Activated CD4-positive, alpha-beta memory T cell treated with anti-CD3 and anti-CD28 coated beads for 36 hours (primary cell): ENCODE measurements at regions not wholly inside any gene's neighbourhood (a gene's known extent, or its start where the extent isn't known, plus 50 kb on each side); places are given as distances from the start of the nearest gene placed in this dataset.

Experiments
- CTCF ChIA-PET: fragments of 350-600 bp; sonication (Branson Sonifier 250); formaldehyde crosslinking; loops from one replicate; lab custom pipeline; 2021; ENCODE audit warnings: antibody characterized with exemption, inconsistent platforms; lab: Charles Lee
- POLR2A ChIA-PET: fragments of 350-600 bp; sonication (Branson Sonifier 250); formaldehyde crosslinking; loops from one replicate; lab custom pipeline; 2021; ENCODE audit warnings: antibody characterized with exemption; lab: Charles Lee
- DNase-seq: peaks from one replicate; pipeline ENCODE4 v3.0.0-alpha.2; 2020
- H3K27ac Mint-ChIP-seq: one replicate; pipeline ENCODE4 v1.8.0; 2021; ENCODE audit warnings: mixed read lengths
- H3K27me3 Mint-ChIP-seq: one replicate; pipeline ENCODE4 v1.8.0; 2021; ENCODE audit warnings: mixed read lengths
- H3K36me3 Mint-ChIP-seq: one replicate; pipeline ENCODE4 v1.8.0; 2021; ENCODE audit warnings: mixed read lengths
- H3K4me1 Mint-ChIP-seq: one replicate; pipeline ENCODE4 v1.8.0; 2021; ENCODE audit warnings: low read depth, mixed read lengths
- H3K4me3 Mint-ChIP-seq: one replicate; pipeline ENCODE4 v1.8.0; 2021; ENCODE audit warnings: mild to moderate bottlenecking, mixed read lengths
- H3K9me3 Mint-ChIP-seq: one replicate; pipeline ENCODE4 v1.8.0; 2021; ENCODE audit warnings: mixed read lengths
- intact Hi-C: fragments of 100-400 bp; cut with micrococcal nuclease; formaldehyde crosslinking; loops from one replicate; pipeline ENCODE4 v1.15.1; 2023

- DNase-seq, result no peak
- H3K9me3 Mint-ChIP-seq, result peaks cover 7% of the 10 kb centered on the region
- no peak overlapping the region for H3K4me3 Mint-ChIP-seq
- H3K27ac Mint-ChIP-seq, result no peak overlapping the region
- no peaks in the 10 kb centered on the region for H3K36me3 Mint-ChIP-seq
- H3K27me3 Mint-ChIP-seq, result no peaks in the 10 kb centered on the region
- no peaks in the 10 kb centered on the region for H3K4me1 Mint-ChIP-seq
- ChIA-PET POLR2A (no interaction called here), CTCF (no interaction called here)
- intact Hi-C loops, result no loop called here
Observed at GRCh38 chr11:79894111-79894510, 453.3 kb upstream of the TENM4 start.

DNA sequence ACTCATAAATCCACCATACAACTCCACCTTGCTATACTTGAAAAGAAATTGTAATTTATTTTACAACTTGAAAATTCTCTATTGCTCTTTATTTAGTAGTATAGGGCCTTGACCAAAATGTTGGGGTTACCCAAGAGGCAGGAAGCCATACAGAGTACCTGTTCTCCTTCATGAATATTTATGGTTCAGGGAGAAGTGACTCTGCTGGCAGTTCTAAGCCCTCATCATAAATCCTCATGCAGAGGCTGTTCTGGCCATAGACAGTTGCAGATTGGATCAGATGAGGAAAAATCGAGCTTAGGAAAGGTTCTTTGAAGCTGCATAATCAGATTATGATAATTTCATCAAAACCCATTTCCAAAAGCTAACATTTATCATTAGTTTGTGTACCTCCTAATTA, 449.4 kb upstream of the TENM4 start:
- no peak for DNase-seq
- intact Hi-C loops, result no loop called here
- Mint-ChIP-seq H3K36me3 (no peaks in the 10 kb centered on the region), H3K9me3 (no peaks in the 10 kb centered on the region), H3K27ac (no peak overlapping the region), H3K27me3 (no peaks in the 10 kb centered on the region), H3K4me3 (no peak overlapping the region), H3K4me1 (no peaks in the 10 kb centered on the region)
- CTCF ChIA-PET, result no interaction called here
- POLR2A ChIA-PET, result no interaction called here

GRCh38 chr11:79864882-79865281, 424.1 kb upstream of the TENM4 start:
- H3K36me3 Mint-ChIP-seq, result no peaks in the 10 kb centered on the region
- H3K4me1 Mint-ChIP-seq, result no peaks in the 10 kb centered on the region
- ChIA-PET POLR2A (no interaction called here), CTCF (no interaction called here)
- H3K9me3 Mint-ChIP-seq, result peaks cover 36% of the 10 kb centered on the region
- H3K27ac Mint-ChIP-seq, result no peak overlapping the region
- intact Hi-C loops, result no loop called here
- H3K27me3 Mint-ChIP-seq, result no peaks in the 10 kb centered on the region
- DNase-seq, result no peak
- H3K4me3 Mint-ChIP-seq, result no peak overlapping the region

DNA sequence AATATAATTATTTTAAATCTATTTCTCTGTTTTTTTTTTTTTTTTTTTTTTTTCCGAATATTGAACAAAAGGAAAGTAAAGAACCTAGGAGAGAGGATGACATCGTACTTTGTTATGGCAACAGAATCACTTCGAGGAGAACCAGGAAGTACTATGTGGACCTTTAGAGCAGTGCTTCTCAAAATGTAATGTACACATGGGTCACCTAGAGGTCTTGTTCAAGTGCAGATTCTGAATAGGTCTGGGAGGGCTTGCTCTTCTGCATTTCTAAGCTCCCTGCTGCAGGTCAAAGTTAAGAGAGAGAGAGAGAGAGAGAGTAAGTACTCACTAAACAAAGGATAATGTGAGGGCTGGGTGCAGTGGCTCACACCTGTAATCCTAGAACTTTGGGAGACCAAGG, 419.5 kb upstream of the TENM4 start:
- H3K9me3 Mint-ChIP-seq, result peaks cover 7% of the 10 kb centered on the region
- no peaks in the 10 kb centered on the region for H3K27me3 Mint-ChIP-seq
- no peaks in the 10 kb centered on the region for H3K4me1 Mint-ChIP-seq
- POLR2A ChIA-PET, result no interaction called here
- no peak overlapping the region for H3K4me3 Mint-ChIP-seq
- H3K27ac Mint-ChIP-seq, result no peak overlapping the region
- DNase-seq, result no peak
- no peaks in the 10 kb centered on the region for H3K36me3 Mint-ChIP-seq
- CTCF ChIA-PET, result no interaction called here
- intact Hi-C loops, result no loop called here

- Mint-ChIP-seq H3K27me3 (no peaks in the 10 kb centered on the region), H3K4me3 (no peak overlapping the region), H3K36me3 (no peaks in the 10 kb centered on the region), H3K27ac (no peak overlapping the region), H3K9me3 (peaks cover 11% of the 10 kb centered on the region), H3K4me1 (no peaks in the 10 kb centered on the region)
- intact Hi-C loops, result no loop called here
- no peak for DNase-seq
- POLR2A ChIA-PET, result no interaction called here
- CTCF ChIA-PET, result no interaction called here
Observed at GRCh38 chr11:79857377-79858214, 416.8 kb upstream of the TENM4 start.

DNA sequence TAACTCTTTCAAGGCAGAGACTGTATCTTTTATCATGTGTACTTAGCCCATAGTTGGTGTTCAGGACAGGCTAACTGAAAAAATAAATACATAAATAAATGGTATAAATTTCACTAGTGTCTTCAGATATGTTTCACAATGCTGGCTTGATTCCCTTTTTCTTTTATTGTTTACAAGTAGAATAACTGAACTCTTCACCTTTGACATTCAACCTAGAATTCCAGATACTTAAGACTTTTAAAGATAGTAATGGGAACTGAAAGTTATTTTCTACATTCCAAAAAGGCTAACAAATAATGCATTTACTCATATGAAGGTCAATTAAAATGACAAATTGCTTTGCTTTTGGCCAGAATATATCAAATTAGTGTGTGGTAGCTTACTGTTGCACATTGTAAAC, 411.3 kb upstream of the TENM4 start:
- H3K4me1 Mint-ChIP-seq, result no peaks in the 10 kb centered on the region

GRCh38 chr11:79845002-79845709, 404.3 kb upstream of the TENM4 start:
- DNase-seq, result no peak
- intact Hi-C loops, result no loop called here

More for the DNA sequence above, 411.3 kb upstream of the TENM4 start:
- POLR2A ChIA-PET, result no interaction called here
- DNase-seq, result no peak
- Mint-ChIP-seq H3K4me3 (no peak overlapping the region), H3K9me3 (peaks cover 6% of the 10 kb centered on the region), H3K27me3 (no peaks in the 10 kb centered on the region), H3K27ac (no peak overlapping the region), H3K36me3 (no peaks in the 10 kb centered on the region)
- intact Hi-C loops, result no loop called here
- CTCF ChIA-PET, result no interaction called here

DNA sequence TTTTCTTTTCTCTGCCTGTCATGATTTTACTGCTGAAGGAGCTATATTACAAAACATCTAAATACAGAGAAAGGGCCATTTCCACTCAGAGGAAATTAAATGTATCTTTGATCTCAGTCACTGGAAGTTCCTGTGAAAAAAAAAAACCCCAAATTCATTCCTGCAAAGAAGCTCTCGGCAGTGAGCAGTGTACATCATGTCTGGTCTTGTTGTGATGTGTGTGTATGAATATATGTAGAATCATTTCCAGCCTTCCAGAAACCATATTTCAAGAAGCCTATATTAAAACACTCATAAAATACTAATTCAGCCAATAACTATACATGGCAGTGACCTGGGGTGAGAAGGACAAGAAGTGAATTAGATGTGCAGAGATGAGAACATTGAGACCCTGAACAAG, 393.2 kb upstream of the TENM4 start:
- no peak overlapping the region for H3K4me3 Mint-ChIP-seq
- no peaks in the 10 kb centered on the region for H3K9me3 Mint-ChIP-seq
- H3K27ac Mint-ChIP-seq, result no peak overlapping the region

More at GRCh38 chr11:79845002-79845709, 404.3 kb upstream of the TENM4 start:
- ChIA-PET CTCF (no interaction called here), POLR2A (no interaction called here)
- Mint-ChIP-seq H3K27me3 (no peaks in the 10 kb centered on the region), H3K27ac (no peak overlapping the region), H3K9me3 (no peaks in the 10 kb centered on the region), H3K36me3 (no peaks in the 10 kb centered on the region), H3K4me1 (no peaks in the 10 kb centered on the region), H3K4me3 (no peak overlapping the region)

GRCh38 chr11:79830446-79830845, 389.6 kb upstream of the TENM4 start:
- Mint-ChIP-seq H3K4me3 (no peak overlapping the region), H3K36me3 (no peaks in the 10 kb centered on the region), H3K27ac (no peak overlapping the region), H3K4me1 (no peaks in the 10 kb centered on the region), H3K27me3 (no peaks in the 10 kb centered on the region), H3K9me3 (no peaks in the 10 kb centered on the region)
- POLR2A ChIA-PET, result no interaction called here
- CTCF ChIA-PET, result no interaction called here
- DNase-seq, result no peak
- intact Hi-C loops, result no loop called here

More for the DNA sequence above, 393.2 kb upstream of the TENM4 start:
- intact Hi-C loops, result no loop called here
- no peaks in the 10 kb centered on the region for H3K27me3 Mint-ChIP-seq
- no peaks in the 10 kb centered on the region for H3K36me3 Mint-ChIP-seq
- H3K4me1 Mint-ChIP-seq, result no peaks in the 10 kb centered on the region
- DNase-seq, result no peak
- ChIA-PET POLR2A (no interaction called here), CTCF (no interaction called here)

DNA sequence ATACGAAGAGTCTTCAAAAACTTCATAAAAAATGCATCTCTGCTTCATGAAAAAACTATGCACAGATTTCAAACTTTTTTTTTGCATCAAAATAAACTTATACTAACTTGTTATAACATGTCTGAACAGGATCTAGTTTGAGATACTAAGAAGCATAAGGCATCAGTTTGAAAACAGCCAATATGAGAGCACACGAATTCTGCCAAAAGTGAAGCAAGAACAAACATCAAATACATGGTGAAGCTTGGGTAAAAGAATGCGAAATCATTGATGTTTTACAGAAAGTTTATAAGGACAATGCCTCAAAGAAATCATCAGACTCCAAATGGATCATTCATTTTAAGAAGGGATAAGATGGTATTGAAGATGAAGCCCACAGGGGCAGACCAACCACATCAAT, 389.1 kb upstream of the TENM4 start:
- H3K36me3 Mint-ChIP-seq, result no peaks in the 10 kb centered on the region
- no peak overlapping the region for H3K4me3 Mint-ChIP-seq
- no peak overlapping the region for H3K27ac Mint-ChIP-seq
- H3K27me3 Mint-ChIP-seq, result no peaks in the 10 kb centered on the region
- no peak for DNase-seq
- ChIA-PET CTCF (no interaction called here), POLR2A (no interaction called here)
- H3K9me3 Mint-ChIP-seq, result no peaks in the 10 kb centered on the region
- no peaks in the 10 kb centered on the region for H3K4me1 Mint-ChIP-seq
- intact Hi-C loops, result no loop called here

GRCh38 chr11:79822766-79823165, 381.9 kb upstream of the TENM4 start:
- no peaks in the 10 kb centered on the region for H3K36me3 Mint-ChIP-seq
- DNase-seq, result no peak
- ChIA-PET CTCF (no interaction called here), POLR2A (no interaction called here)
- H3K27me3 Mint-ChIP-seq, result no peaks in the 10 kb centered on the region
- no peak overlapping the region for H3K4me3 Mint-ChIP-seq
- no peaks in the 10 kb centered on the region for H3K4me1 Mint-ChIP-seq
- intact Hi-C loops, result no loop called here
- H3K9me3 Mint-ChIP-seq, result peaks cover 7% of the 10 kb centered on the region
- H3K27ac Mint-ChIP-seq, result no peak overlapping the region

DNA sequence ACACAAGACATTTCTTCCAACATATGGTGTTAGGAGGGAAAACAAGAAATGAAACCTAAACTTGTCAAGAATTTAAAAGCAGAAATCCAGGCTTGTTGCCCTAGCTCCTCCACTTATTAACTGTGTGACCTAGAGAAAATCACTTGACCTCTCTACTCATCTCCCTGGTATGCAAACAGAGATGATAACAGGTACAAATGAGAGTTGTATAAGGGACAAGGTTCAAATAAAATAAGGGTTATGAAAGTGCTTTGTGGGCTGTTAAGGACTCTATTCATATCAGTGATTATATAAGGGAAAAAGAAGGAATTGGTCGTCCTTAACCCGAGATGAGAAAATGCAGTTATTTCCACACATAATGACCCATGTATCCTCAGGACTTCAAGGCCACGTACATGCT, 372.7 kb upstream of the TENM4 start:
- Mint-ChIP-seq H3K4me1 (no peaks in the 10 kb centered on the region), H3K27me3 (no peaks in the 10 kb centered on the region), H3K27ac (no peak overlapping the region), H3K36me3 (no peaks in the 10 kb centered on the region), H3K4me3 (no peak overlapping the region), H3K9me3 (peaks cover 14% of the 10 kb centered on the region)
- CTCF ChIA-PET, result no interaction called here
- POLR2A ChIA-PET, result no interaction called here
- DNase-seq, result no peak
- intact Hi-C loops, result no loop called here

- no peak overlapping the region for H3K27ac Mint-ChIP-seq
- H3K36me3 Mint-ChIP-seq, result no peaks in the 10 kb centered on the region
- intact Hi-C loops, result no loop called here
- no peaks in the 10 kb centered on the region for H3K27me3 Mint-ChIP-seq
- H3K9me3 Mint-ChIP-seq, result peaks cover 9% of the 10 kb centered on the region
- H3K4me1 Mint-ChIP-seq, result no peaks in the 10 kb centered on the region
- CTCF ChIA-PET, result no interaction called here
- no peak overlapping the region for H3K4me3 Mint-ChIP-seq
- POLR2A ChIA-PET, result no interaction called here
- no peak for DNase-seq
Observed at GRCh38 chr11:79809487-79809886, 368.7 kb upstream of the TENM4 start.
